GM12872 (cell line): ENCODE measurements at regions not wholly inside any gene's neighbourhood (a gene's known extent, or its start where the extent isn't known, plus 50 kb on each side); places are given as distances from the start of the nearest gene placed in this dataset.

Experiments used
- CTCF ChIP-seq: IDR thresholded peaks from 3 replicates; pipeline ENCODE4 v1.5.1; 2011; ENCODE audit warnings: low read depth, mild to moderate bottlenecking, low read length, moderate library complexity; ENCODE audit not compliant: insufficient read depth

GRCh38 chr9:84519413-84519812 is 150.1 kb upstream of the NTRK2 start:
- TF ChIP-seq CTCF: no peak

GRCh38 chr9:84521208-84521607 is 148.3 kb upstream of the NTRK2 start:
- TF ChIP-seq CTCF: no peak

- TF ChIP-seq CTCF: no peak
Observed at GRCh38 chr9:84538879-84539278, 130.7 kb upstream of the NTRK2 start.

- TF ChIP-seq CTCF: no peak
Observed at GRCh38 chr9:84542554-84542953, 127.0 kb upstream of the NTRK2 start.

- TF ChIP-seq CTCF: no peak
Observed at GRCh38 chr9:84554069-84554664, 115.4 kb upstream of the NTRK2 start.

GRCh38 chr9:84556556-84556955 is 113.0 kb upstream of the NTRK2 start:
- TF ChIP-seq CTCF: no peak

- no peak for TF ChIP-seq CTCF
Observed at GRCh38 chr9:84557751-84558150, 111.8 kb upstream of the NTRK2 start.
